GM23248 (cell line): ENCODE measurements at regions not wholly inside any gene's neighbourhood (a gene's known extent, or its start where the extent isn't known, plus 50 kb on each side); places are given as distances from the start of the nearest gene placed in this dataset.

Experiments
- EZH2 ChIP-seq: fragments of 200-600 bp; sonication (generic); IDR thresholded peaks from 2 replicates; pipeline ENCODE4 v1.6.1; 2018; ENCODE audit warnings: antibody characterized with exemption, mild to moderate bottlenecking; ENCODE audit not compliant: insufficient read depth, poor library complexity, severe bottlenecking
- EZH2phosphoT487 ChIP-seq: fragments of 200-600 bp; sonication (generic); IDR thresholded peaks from 2 replicates; pipeline ENCODE4 v1.6.1; 2018; ENCODE audit warnings: antibody characterized with exemption, moderate library complexity, mild to moderate bottlenecking, low read depth; ENCODE audit not compliant: insufficient read depth

GRCh38 chr12:19886065-19886464 is 446.8 kb downstream of the AEBP2 start:
- TF ChIP-seq EZH2 (no peak), EZH2phosphoT487 (no peak)
